ENCODE measurements at regions not wholly inside any gene's neighbourhood (a gene's known extent, or its start where the extent isn't known, plus 50 kb on each side); places are given as distances from the start of the nearest gene placed in this dataset.

DNA sequence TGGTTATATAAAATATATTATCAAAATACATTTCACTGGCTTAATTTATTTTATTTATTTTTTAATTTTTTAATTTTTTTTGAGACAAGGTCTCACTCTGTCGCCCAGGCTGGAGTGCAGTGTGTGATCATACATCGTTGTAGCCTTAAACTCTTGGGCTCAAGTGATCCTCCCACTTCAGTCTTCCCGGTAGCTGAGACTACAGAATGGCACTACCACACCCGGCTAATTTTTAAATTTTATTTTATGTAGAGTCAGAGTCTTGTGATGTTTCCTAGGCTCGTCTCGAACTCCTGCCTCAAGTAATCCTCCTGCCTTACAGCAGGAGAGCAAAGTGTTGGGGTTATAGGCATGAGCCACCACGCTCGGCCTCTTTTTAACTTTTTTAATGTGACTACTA lies 143.8 kb downstream of the CEP135 start:
- no peaks in the 10 kb centered on the region for H3K27me3 ChIP-seq (replicated peaks; ENCODE audit: control insufficient read depth, insufficient read depth, low read length)
- H3K9ac ChIP-seq (ENCODE audit: low read length), result no peak overlapping the region
- no peaks in the 10 kb centered on the region for H3K4me1 ChIP-seq (ENCODE audit: control insufficient read depth, insufficient read depth, low read length)
- H3K4me3 ChIP-seq (ENCODE audit: low read length), result no peak overlapping the region
- no peaks in the 10 kb centered on the region for H3K9me3 ChIP-seq (ENCODE audit: control insufficient read depth, low read length)
- no peaks in the 10 kb centered on the region for H3K36me3 ChIP-seq (ENCODE audit: control insufficient read depth, insufficient read depth, low read length, severe bottlenecking)
- no peak for DNase-seq (ENCODE audit: low read depth)

DNA sequence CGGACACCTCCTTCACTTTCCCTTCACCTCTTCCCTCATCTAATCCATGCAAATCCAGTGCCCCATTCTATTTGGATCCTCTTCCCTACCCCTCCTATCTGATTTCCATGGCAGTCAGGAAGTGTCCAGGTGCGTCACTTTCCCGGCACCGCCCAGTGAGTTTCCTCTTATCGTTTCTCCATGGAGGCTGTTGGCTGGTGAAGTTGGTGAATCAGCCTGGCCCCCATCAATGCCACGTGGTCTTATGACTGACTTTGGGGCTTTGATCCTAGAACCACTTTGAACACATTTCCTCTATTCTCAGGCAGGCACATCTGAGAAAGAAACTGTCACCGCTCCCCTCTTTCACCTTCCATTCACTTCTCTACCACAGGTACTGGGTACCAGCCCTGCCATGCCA lies 137.8 kb downstream of the CEP135 start:
- no peaks in the 10 kb centered on the region for H3K27me3 ChIP-seq (replicated peaks; ENCODE audit: control insufficient read depth, insufficient read depth, low read length)
- no peak for DNase-seq (ENCODE audit: low read depth)
- no peaks in the 10 kb centered on the region for H3K9me3 ChIP-seq (ENCODE audit: control insufficient read depth, low read length)
- no peak overlapping the region for H3K4me3 ChIP-seq (ENCODE audit: low read length)
- no peaks in the 10 kb centered on the region for H3K36me3 ChIP-seq (ENCODE audit: control insufficient read depth, insufficient read depth, low read length, severe bottlenecking)
- H3K9ac ChIP-seq (ENCODE audit: low read length), result no peak overlapping the region
- peaks cover 8% of the 10 kb centered on the region for H3K4me1 ChIP-seq (ENCODE audit: control insufficient read depth, insufficient read depth, low read length)

DNA sequence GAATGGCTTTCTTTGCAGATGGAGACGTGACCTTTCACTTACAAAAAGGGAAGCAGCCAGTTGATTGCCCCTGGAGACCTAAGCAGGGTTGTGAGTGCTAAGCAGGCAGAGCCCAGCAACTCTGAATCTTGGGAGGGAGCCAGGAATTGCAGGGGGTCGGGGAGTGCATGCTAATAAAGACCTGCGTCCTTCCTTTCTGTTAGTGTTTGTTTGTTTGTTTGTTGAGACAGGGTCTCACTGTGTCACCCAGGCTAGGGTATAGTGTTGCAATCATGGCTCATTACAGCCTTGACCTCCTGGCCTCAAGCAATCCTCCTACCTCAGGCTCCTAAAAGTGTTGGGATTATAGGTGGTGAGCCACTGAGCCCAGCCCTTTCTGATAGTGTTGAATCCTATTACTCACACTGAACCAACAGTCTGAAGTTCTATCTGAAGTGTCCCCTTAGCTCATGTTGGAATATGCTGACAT lies 137.4 kb downstream of the CEP135 start:
- H3K9ac ChIP-seq (ENCODE audit: low read length), result no peak overlapping the region
- H3K4me3 ChIP-seq (ENCODE audit: low read length), result no peak overlapping the region
- H3K27me3 ChIP-seq (replicated peaks; ENCODE audit: control insufficient read depth, insufficient read depth, low read length), result no peaks in the 10 kb centered on the region
- DNase-seq (ENCODE audit: low read depth), result no peak
- no peaks in the 10 kb centered on the region for H3K9me3 ChIP-seq (ENCODE audit: control insufficient read depth, low read length)
- H3K36me3 ChIP-seq (ENCODE audit: control insufficient read depth, insufficient read depth, low read length, severe bottlenecking), result no peaks in the 10 kb centered on the region
- H3K4me1 ChIP-seq (ENCODE audit: control insufficient read depth, insufficient read depth, low read length), result peaks cover 8% of the 10 kb centered on the region

DNA sequence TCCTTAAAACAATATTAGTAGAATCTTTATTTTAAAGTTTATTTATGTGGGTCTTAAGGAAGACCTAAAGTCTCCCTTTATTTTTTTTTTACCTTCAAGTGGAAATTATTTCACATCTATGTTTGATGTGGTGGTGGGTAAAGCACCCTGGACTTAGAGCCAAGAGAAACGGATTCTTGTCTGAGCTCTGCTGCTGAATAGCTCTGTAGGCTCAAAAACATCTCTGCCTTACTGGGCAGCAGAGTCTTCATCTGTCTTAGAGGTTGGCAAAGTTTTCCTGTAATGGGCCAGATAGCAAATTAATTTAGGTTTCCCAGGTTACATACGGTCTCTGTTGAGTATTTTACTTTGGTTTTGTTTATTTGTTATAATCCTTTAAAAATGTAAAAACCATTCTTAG lies 136.5 kb downstream of the CEP135 start:
- Histone ChIP-seq H3K27me3 (replicated peaks; ENCODE audit: control insufficient read depth, insufficient read depth, low read length) (no peaks in the 10 kb centered on the region), H3K4me3 (ENCODE audit: low read length) (no peak overlapping the region), H3K36me3 (ENCODE audit: control insufficient read depth, insufficient read depth, low read length, severe bottlenecking) (no peaks in the 10 kb centered on the region), H3K4me1 (ENCODE audit: control insufficient read depth, insufficient read depth, low read length) (peaks cover 8% of the 10 kb centered on the region), H3K9me3 (ENCODE audit: control insufficient read depth, low read length) (no peaks in the 10 kb centered on the region), H3K9ac (ENCODE audit: low read length) (no peak overlapping the region)
- DNase-seq (ENCODE audit: low read depth), result no peak

DNA sequence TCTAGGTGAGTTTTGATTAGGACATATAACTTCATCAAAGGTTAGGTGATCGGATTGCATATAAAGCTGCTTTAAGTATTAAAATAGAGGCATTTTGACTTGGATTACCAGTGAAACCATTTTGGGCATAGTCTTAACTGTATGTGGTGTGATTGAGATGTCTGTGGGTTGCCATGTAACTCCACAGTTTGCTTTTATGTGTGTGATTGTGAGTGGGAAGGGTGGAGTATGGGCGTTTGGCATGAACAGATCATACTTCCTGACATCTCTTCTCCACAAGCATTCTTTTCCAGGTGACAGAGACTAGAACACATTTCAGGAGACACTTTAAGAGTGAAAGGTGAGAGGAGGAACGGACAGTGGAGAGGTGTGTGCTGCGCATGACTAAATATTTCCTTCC lies 136.1 kb downstream of the CEP135 start:
- Histone ChIP-seq H3K4me1 (ENCODE audit: control insufficient read depth, insufficient read depth, low read length) (peaks cover 8% of the 10 kb centered on the region), H3K9ac (ENCODE audit: low read length) (no peak overlapping the region)

More for the DNA sequence above, 136.1 kb downstream of the CEP135 start:
- Histone ChIP-seq H3K4me3 (ENCODE audit: low read length) (no peak overlapping the region), H3K9me3 (ENCODE audit: control insufficient read depth, low read length) (no peaks in the 10 kb centered on the region), H3K36me3 (ENCODE audit: control insufficient read depth, insufficient read depth, low read length, severe bottlenecking) (no peaks in the 10 kb centered on the region), H3K27me3 (replicated peaks; ENCODE audit: control insufficient read depth, insufficient read depth, low read length) (no peaks in the 10 kb centered on the region)
- no peak for DNase-seq (ENCODE audit: low read depth)
